H1 (cell line): ENCODE measurements at regions not wholly inside any gene's neighbourhood (a gene's known extent, or its start where the extent isn't known, plus 50 kb on each side); places are given as distances from the start of the nearest gene placed in this dataset.

Source experiments
- CTCF ChIA-PET: fragments of 300-600 bp; sonication (Branson Sonifier 250); formaldehyde crosslinking; loops from one replicate; lab custom pipeline; 2021; ENCODE audit not compliant: partially characterized antibody; lab: Charles Lee
- POLR2A ChIA-PET: fragments of 300-600 bp; sonication (Branson Sonifier 250); formaldehyde crosslinking; loops from one replicate; lab custom pipeline; 2021; ENCODE audit warnings: inconsistent platforms; ENCODE audit not compliant: partially characterized antibody; lab: Charles Lee
- DNase-seq, 2 experiments: peaks; one replicate each; pipeline versions ENCODE4 v3.0.0 to v3.0.0-alpha.2; 2010 to 2022; ENCODE audit warnings: low spot score in 2 of 2, low read depth in 1 of 2, mixed read lengths in 1 of 2
- FAIRE-seq: peaks from 2 replicates; lab custom pipeline; 2011; peaks lifted over from hg19 to GRCh38; lab: Jason Lieb, UNC
- H2AFZ ChIP-seq: 2 replicates; pipeline ENCODE4 v1.8.1; 2012; ENCODE audit warnings: low read length, inconsistent platforms
- H2AK5ac ChIP-seq: 2 replicates; pipeline ENCODE4 v1.6.1; 2013; ENCODE audit warnings: low read depth, low read length
- H2BK120ac ChIP-seq: replicated peaks from 2 replicates; pipeline ENCODE3; 2013; ENCODE audit warnings: low read depth, low read length, inconsistent platforms
- H2BK12ac ChIP-seq: 2 replicates; pipeline ENCODE4 v1.6.1; 2013; ENCODE audit warnings: low read depth, low read length
- H2BK15ac ChIP-seq: 2 replicates; pipeline ENCODE4 v1.6.1; 2013; ENCODE audit warnings: low read length
- H2BK20ac ChIP-seq: 2 replicates; pipeline ENCODE4 v1.6.1; 2013; ENCODE audit warnings: low read length
- H2BK5ac ChIP-seq: 2 replicates; pipeline ENCODE4 v1.6.1; 2013; ENCODE audit warnings: low read depth, low read length
- H3K14ac ChIP-seq: 2 replicates; pipeline ENCODE4 v1.6.1; 2013; ENCODE audit warnings: inconsistent platforms; ENCODE audit not compliant: insufficient read length
- H3K18ac ChIP-seq: 2 replicates; pipeline ENCODE4 v1.6.1; 2013; ENCODE audit warnings: low read length; ENCODE audit errors: extremely low read depth
- H3K23ac ChIP-seq: 2 replicates; pipeline ENCODE4 v1.6.1; 2013; ENCODE audit warnings: inconsistent platforms; ENCODE audit not compliant: insufficient read length
- H3K23me2 ChIP-seq: 2 replicates; pipeline ENCODE4 v1.6.1; 2013; ENCODE audit warnings: low read depth, low read length
- H3K27ac ChIP-seq: 2 replicates; pipeline ENCODE4 v1.6.1; 2011; ENCODE audit warnings: low read depth, low read length, inconsistent platforms
- H3K27me3 ChIP-seq, 4 experiments: replicated peaks in 1 of 4; 1 replicate in 1 of 4; 2 replicates in 3 of 4; pipeline versions ENCODE4 v1.6.1 to v1.8.1; 2011 to 2013; ENCODE audit warnings: low read length in 3 of 4, mild to moderate bottlenecking in 3 of 4, inconsistent platforms in 2 of 4, mixed read lengths in 2 of 4, moderate library complexity in 1 of 4; ENCODE audit not compliant: control insufficient read depth in 3 of 4, insufficient read depth in 3 of 4; ENCODE audit errors: extremely low read depth in 1 of 4
- H3K36me3 ChIP-seq, 4 experiments: 2 replicates each; pipeline versions ENCODE4 v1.6.1 to v1.8.1; 2011 to 2013; ENCODE audit warnings: mild to moderate bottlenecking in 4 of 4, low read length in 3 of 4, moderate library complexity in 2 of 4, control low read depth in 1 of 4, inconsistent platforms in 1 of 4; ENCODE audit not compliant: insufficient read depth in 4 of 4, control insufficient read depth in 2 of 4
- H3K4ac ChIP-seq: replicated peaks from 2 replicates; pipeline ENCODE3; 2013; ENCODE audit warnings: low read length, low read depth, mixed read lengths, inconsistent platforms; ENCODE audit not compliant: insufficient read length
- H3K4me1 ChIP-seq, 4 experiments: replicated peaks in 1 of 4; 1 replicate in 1 of 4; 2 replicates in 3 of 4; pipeline versions ENCODE4 v1.6.1 to v1.8.1; 2011 to 2013; ENCODE audit warnings: low read length in 3 of 4, inconsistent platforms in 2 of 4, mixed read lengths in 1 of 4; ENCODE audit not compliant: insufficient read depth in 4 of 4, control insufficient read depth in 3 of 4
- H3K4me2 ChIP-seq, 2 experiments: 2 replicates each; pipeline versions ENCODE4 v1.6.1 to v1.8.1; 2011 to 2013; ENCODE audit warnings: low read depth in 2 of 2, low read length in 2 of 2, control low read depth in 1 of 2, inconsistent platforms in 1 of 2, mild to moderate bottlenecking in 1 of 2; ENCODE audit not compliant: insufficient read depth in 1 of 2
- H3K4me3 ChIP-seq, 4 experiments: fragments of 200-600, 300-600 bp in 1 of 4; sonication (generic), shearing (Covaris generic), sonication (Bioruptor Twin) in 1 of 4; 2 replicates each; pipeline versions ENCODE4 v1.5.1 to v1.8.1; 2011 to 2016; ENCODE audit warnings: low read length in 4 of 4, low read depth in 3 of 4, control low read depth in 2 of 4, inconsistent platforms in 2 of 4, mild to moderate bottlenecking in 2 of 4, mixed read lengths in 1 of 4, moderate library complexity in 1 of 4; ENCODE audit not compliant: insufficient read depth in 2 of 4; ENCODE audit errors: extremely low read depth in 1 of 4
- H3K56ac ChIP-seq: replicated peaks from 2 replicates; pipeline ENCODE3; 2013; ENCODE audit warnings: low read depth, mild to moderate bottlenecking, mixed read lengths, low read length, inconsistent platforms; ENCODE audit not compliant: insufficient read length
- H3K79me1 ChIP-seq: 2 replicates; pipeline ENCODE4 v1.6.1; 2013; ENCODE audit warnings: low read depth, low read length, control low read depth
- H3K79me2 ChIP-seq, 2 experiments: 2 replicates each; pipeline versions ENCODE4 v1.6.1 to v1.8.1; 2012 to 2013; ENCODE audit warnings: low read length in 2 of 2, mild to moderate bottlenecking in 2 of 2, inconsistent platforms in 1 of 2; ENCODE audit not compliant: insufficient read depth in 2 of 2, control insufficient read depth in 1 of 2
- H3K9ac ChIP-seq, 4 experiments: replicated peaks in 1 of 4; 1 replicate in 1 of 4; 2 replicates in 3 of 4; pipeline versions ENCODE4 v1.6.1 to v1.8.1; 2011 to 2013; ENCODE audit warnings: low read depth in 3 of 4, low read length in 3 of 4, control low read depth in 2 of 4, mild to moderate bottlenecking in 2 of 4, moderate library complexity in 2 of 4, inconsistent platforms in 1 of 4; ENCODE audit errors: extremely low read depth in 1 of 4
- H3K9me3 ChIP-seq, 2 experiments: 2 replicates each; pipeline versions ENCODE4 v1.6.1 to v1.8.1; 2012 to 2013; ENCODE audit warnings: mild to moderate bottlenecking in 2 of 2, moderate library complexity in 2 of 2, control low read depth in 1 of 2, inconsistent platforms in 1 of 2, low read depth in 1 of 2, low read length in 1 of 2, mixed read lengths in 1 of 2; ENCODE audit not compliant: insufficient read depth in 2 of 2
- H4K20me1 ChIP-seq, 2 experiments: replicated peaks in 1 of 2; 2 replicates each; pipeline versions ENCODE3 to v1.8.1; 2011 to 2013; ENCODE audit warnings: inconsistent platforms in 2 of 2, low read length in 2 of 2, mild to moderate bottlenecking in 1 of 2; ENCODE audit not compliant: insufficient read depth in 2 of 2, control insufficient read depth in 1 of 2
- H4K5ac ChIP-seq: 2 replicates; pipeline ENCODE4 v1.6.1; 2013; ENCODE audit warnings: low read length, low read depth, mixed read lengths, inconsistent platforms; ENCODE audit not compliant: insufficient read length
- H4K8ac ChIP-seq: 2 replicates; pipeline ENCODE4 v1.8.0; 2013; ENCODE audit warnings: mild to moderate bottlenecking, moderate library complexity, low read length, inconsistent platforms; ENCODE audit not compliant: insufficient read depth; ENCODE audit errors: extremely low read depth
- H4K91ac ChIP-seq: replicated peaks from 2 replicates; pipeline ENCODE3; 2013; ENCODE audit warnings: low read length, mixed read lengths, inconsistent platforms; ENCODE audit not compliant: insufficient read length
- SP4 ChIP-seq: IDR thresholded peaks from 2 replicates; pipeline ENCODE4 v1.6.1; 2012; ENCODE audit warnings: low read length, inconsistent platforms
- WGBS, 2 experiments: shearing (Covaris generic) in 1 of 2; methylation state at CpG; one replicate each; pipeline versions ENCODE4 v1.1.6 to v1.1.7; 2013 to 2015; ENCODE audit warnings: low lambda C conversion rate in 2 of 2, mixed read lengths in 2 of 2, inconsistent platforms in 1 of 2, low coverage in 1 of 2, missing lambda C conversion rate in 1 of 2; ENCODE audit not compliant: insufficient replicate concordance in 2 of 2, insufficient coverage in 1 of 2, insufficient read length in 1 of 2; ENCODE audit errors: extremely low coverage in 1 of 2, missing lambda C conversion rate in 1 of 2; 5-methylcytosine and 5-hydroxymethylcytosine counted together

DNA sequence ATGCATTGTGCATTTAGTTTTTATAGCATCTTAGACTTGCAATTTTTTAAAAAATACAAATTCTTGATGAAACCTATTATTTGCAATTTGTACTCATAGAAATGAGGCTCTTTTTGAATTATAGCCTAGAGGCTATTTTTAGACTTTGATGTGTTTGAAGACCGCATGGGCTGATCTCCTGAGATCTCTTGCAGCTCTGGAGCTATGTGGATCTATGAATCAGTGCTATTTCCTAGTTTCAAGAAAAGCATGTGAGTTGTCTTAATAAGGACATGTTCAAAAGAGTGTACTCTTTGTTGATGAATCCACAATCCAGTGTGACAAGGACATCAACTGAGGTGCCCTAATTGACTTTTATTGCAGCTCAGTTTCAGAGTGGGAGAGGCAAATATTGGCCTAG is 620.5 kb downstream of the ETS1 start:
- no peak for FAIRE-seq
- no peak overlapping the region for H4K8ac ChIP-seq
- CTCF ChIA-PET: no interaction called here

More for the DNA sequence above, 620.5 kb downstream of the ETS1 start:
- Histone ChIP-seq H3K4me3 (no peak overlapping the region), H3K4ac (no peak overlapping the region), H3K9ac (no peak overlapping the region), H3K9me3 (no peaks in the 10 kb centered on the region), H2AK5ac (no peak overlapping the region), H2BK120ac (no peak overlapping the region), H4K91ac (no peak overlapping the region), H4K5ac (no peak overlapping the region), H2BK15ac (no peak overlapping the region), H3K79me1 (no peaks in the 10 kb centered on the region), H3K27ac (no peak overlapping the region), H3K56ac (no peak overlapping the region), H3K36me3 (no peaks in the 10 kb centered on the region), H4K20me1 (no peaks in the 10 kb centered on the region), H2BK5ac (no peak overlapping the region), H3K4me1 (no peaks in the 10 kb centered on the region), H3K18ac (no peak overlapping the region), H3K79me2 (no peaks in the 10 kb centered on the region), H2BK20ac (no peak overlapping the region), H3K27me3 (no peaks in the 10 kb centered on the region), H3K23me2 (no peaks in the 10 kb centered on the region), H3K23ac (no peak overlapping the region), H2BK12ac (no peak overlapping the region), H3K14ac (no peak overlapping the region), H2AFZ (no peak overlapping the region), H3K4me2 (no peak overlapping the region)
- no peak for TF ChIP-seq SP4
- DNase-seq: no peak
- WGBS, 2 experiments: 100% methylated on average over 1 of the region's 1 CpG; no CpG with 5 or more reads in 1 of the 2 experiments
- POLR2A ChIA-PET: no interaction called here
